Activated T-cell treated with anti-CD3 and anti-CD28 coated beads, Interleukin-2, amount 50 U/mL, for 24 hours (primary cell): ENCODE measurements at regions not wholly inside any gene's neighbourhood (a gene's known extent, or its start where the extent isn't known, plus 50 kb on each side); places are given as distances from the start of the nearest gene placed in this dataset.
"Not testable (repeated sequence)": the region's sequence is repeated elsewhere in the genome, so short reads cannot be mapped to it uniquely, and the experiment has no call there.

Source experiments
- DNase-seq: peaks from one replicate; pipeline ENCODE4 v3.0.0-alpha.2; 2020
- H3K27ac Mint-ChIP-seq: 2 replicates; pipeline ENCODE4 v1.8.0; 2020; ENCODE audit warnings: mild to moderate bottlenecking, mixed read lengths
- H3K27me3 Mint-ChIP-seq: 2 replicates; pipeline ENCODE4 v1.8.0; 2020; ENCODE audit warnings: mixed read lengths
- H3K36me3 Mint-ChIP-seq: 2 replicates; pipeline ENCODE4 v1.8.0; 2020; ENCODE audit warnings: low read depth, mixed read lengths
- H3K4me1 Mint-ChIP-seq: 2 replicates; pipeline ENCODE4 v1.8.0; 2020; ENCODE audit warnings: low read depth, mixed read lengths
- H3K4me3 Mint-ChIP-seq: 2 replicates; pipeline ENCODE4 v1.8.0; 2020; ENCODE audit warnings: mild to moderate bottlenecking, moderate library complexity, mixed read lengths
- H3K9me3 Mint-ChIP-seq: 2 replicates; pipeline ENCODE4 v1.8.0; 2020; ENCODE audit warnings: mixed read lengths

GRCh38 chr7:155947051-155947450, 134.8 kb upstream of the SHH start:
- Mint-ChIP-seq H3K36me3 (no peaks in the 10 kb centered on the region), H3K27ac (no peak overlapping the region), H3K4me3 (no peak overlapping the region), H3K27me3 (peaks cover 9% of the 10 kb centered on the region), H3K4me1 (peaks cover 16% of the 10 kb centered on the region), H3K9me3 (no peaks in the 10 kb centered on the region)
- no peak for DNase-seq

GRCh38 chr7:155945670-155946325, 133.5 kb upstream of the SHH start:
- H3K27ac Mint-ChIP-seq: no peak overlapping the region
- peaks cover 12% of the 10 kb centered on the region for H3K27me3 Mint-ChIP-seq
- no peak for DNase-seq
- H3K36me3 Mint-ChIP-seq: no peaks in the 10 kb centered on the region
- H3K9me3 Mint-ChIP-seq: no peaks in the 10 kb centered on the region
- peaks cover 16% of the 10 kb centered on the region for H3K4me1 Mint-ChIP-seq
- no peak overlapping the region for H3K4me3 Mint-ChIP-seq

- no peak overlapping the region for H3K27ac Mint-ChIP-seq
- H3K4me1 Mint-ChIP-seq: peaks cover 16% of the 10 kb centered on the region
- H3K4me3 Mint-ChIP-seq: no peak overlapping the region
- peaks cover under 1% of the 10 kb centered on the region for H3K9me3 Mint-ChIP-seq
- no peaks in the 10 kb centered on the region for H3K36me3 Mint-ChIP-seq
- DNase-seq: no peak
- peaks cover 15% of the 10 kb centered on the region for H3K27me3 Mint-ChIP-seq
Observed at GRCh38 chr7:155944901-155945300, 132.6 kb upstream of the SHH start.

- Mint-ChIP-seq H3K4me3 (no peak overlapping the region), H3K4me1 (peaks cover 16% of the 10 kb centered on the region), H3K27ac (no peak overlapping the region), H3K9me3 (peaks cover 6% of the 10 kb centered on the region), H3K27me3 (peaks cover 17% of the 10 kb centered on the region), H3K36me3 (no peaks in the 10 kb centered on the region)
- DNase-seq: no peak
Observed at GRCh38 chr7:155943251-155943899, 131.1 kb upstream of the SHH start.

- peaks cover 16% of the 10 kb centered on the region for H3K27me3 Mint-ChIP-seq
- no peak overlapping the region for H3K4me3 Mint-ChIP-seq
- H3K4me1 Mint-ChIP-seq: peaks cover 14% of the 10 kb centered on the region
- DNase-seq: no peak
- H3K27ac Mint-ChIP-seq: no peak overlapping the region
- H3K9me3 Mint-ChIP-seq: peaks cover 6% of the 10 kb centered on the region
- no peaks in the 10 kb centered on the region for H3K36me3 Mint-ChIP-seq
Observed at GRCh38 chr7:155942226-155942950, 130.1 kb upstream of the SHH start.

- H3K27ac Mint-ChIP-seq: no peak overlapping the region
- DNase-seq: no peak
- H3K9me3 Mint-ChIP-seq: peaks cover 6% of the 10 kb centered on the region
Observed at GRCh38 chr7:155941688-155942087, 129.4 kb upstream of the SHH start.

GRCh38 chr7:155939350-155939749, 127.1 kb upstream of the SHH start:
- H3K4me1 Mint-ChIP-seq: peaks cover 11% of the 10 kb centered on the region
- no peaks in the 10 kb centered on the region for H3K36me3 Mint-ChIP-seq
- no peak overlapping the region for H3K27ac Mint-ChIP-seq
- DNase-seq: no peak
- H3K9me3 Mint-ChIP-seq: peaks cover 11% of the 10 kb centered on the region
- no peak overlapping the region for H3K4me3 Mint-ChIP-seq
- H3K27me3 Mint-ChIP-seq: peaks cover 18% of the 10 kb centered on the region

More at GRCh38 chr7:155941688-155942087, 129.4 kb upstream of the SHH start:
- Mint-ChIP-seq H3K4me3 (no peak overlapping the region), H3K27me3 (peaks cover 18% of the 10 kb centered on the region), H3K36me3 (no peaks in the 10 kb centered on the region), H3K4me1 (peaks cover 11% of the 10 kb centered on the region)

- Mint-ChIP-seq H3K9me3 (peaks cover 11% of the 10 kb centered on the region), H3K4me3 (no peak overlapping the region), H3K36me3 (no peaks in the 10 kb centered on the region), H3K4me1 (peaks cover under 1% of the 10 kb centered on the region), H3K27me3 (peaks cover 18% of the 10 kb centered on the region), H3K27ac (no peak overlapping the region)
- no peak for DNase-seq
Observed at GRCh38 chr7:155938129-155938528, 125.9 kb upstream of the SHH start.

GRCh38 chr7:155935726-155936125, 123.5 kb upstream of the SHH start:
- no peak overlapping the region for H3K4me3 Mint-ChIP-seq
- DNase-seq: no peak
- peaks cover 13% of the 10 kb centered on the region for H3K27me3 Mint-ChIP-seq
- no peaks in the 10 kb centered on the region for H3K4me1 Mint-ChIP-seq
- H3K9me3 Mint-ChIP-seq: peaks cover 11% of the 10 kb centered on the region
- H3K36me3 Mint-ChIP-seq: no peaks in the 10 kb centered on the region
- H3K27ac Mint-ChIP-seq: no peak overlapping the region

GRCh38 chr7:155935005-155935557, 122.8 kb upstream of the SHH start:
- H3K4me3 Mint-ChIP-seq: no peak overlapping the region

GRCh38 chr7:155932324-155932723, 120.1 kb upstream of the SHH start:
- H3K4me3 Mint-ChIP-seq, H3K36me3 Mint-ChIP-seq, DNase-seq, H3K4me1 Mint-ChIP-seq, H3K9me3 Mint-ChIP-seq, H3K27ac Mint-ChIP-seq: not testable (repeated sequence)
- peaks cover 16% of the 10 kb centered on the region for H3K27me3 Mint-ChIP-seq

More at GRCh38 chr7:155935005-155935557, 122.8 kb upstream of the SHH start:
- Mint-ChIP-seq H3K27ac (no peak overlapping the region), H3K9me3 (peaks cover 11% of the 10 kb centered on the region), H3K4me1 (no peaks in the 10 kb centered on the region), H3K27me3 (peaks cover 12% of the 10 kb centered on the region), H3K36me3 (no peaks in the 10 kb centered on the region)
- DNase-seq: no peak

- no peak overlapping the region for H3K27ac Mint-ChIP-seq
- H3K4me1 Mint-ChIP-seq: no peaks in the 10 kb centered on the region
- no peak overlapping the region for H3K4me3 Mint-ChIP-seq
- no peaks in the 10 kb centered on the region for H3K36me3 Mint-ChIP-seq
- peaks cover 6% of the 10 kb centered on the region for H3K9me3 Mint-ChIP-seq
- peaks cover 10% of the 10 kb centered on the region for H3K27me3 Mint-ChIP-seq
- DNase-seq: no peak
Observed at GRCh38 chr7:155931396-155932085, 119.3 kb upstream of the SHH start.

GRCh38 chr7:155930527-155930926, 118.3 kb upstream of the SHH start:
- no peak for DNase-seq
- H3K36me3 Mint-ChIP-seq: no peaks in the 10 kb centered on the region
- peaks cover 6% of the 10 kb centered on the region for H3K9me3 Mint-ChIP-seq
- peaks cover 10% of the 10 kb centered on the region for H3K27me3 Mint-ChIP-seq
- H3K4me3 Mint-ChIP-seq: no peak overlapping the region
- no peak overlapping the region for H3K27ac Mint-ChIP-seq
- no peaks in the 10 kb centered on the region for H3K4me1 Mint-ChIP-seq

GRCh38 chr7:155930061-155930460, 117.8 kb upstream of the SHH start:
- no peak for DNase-seq
- Mint-ChIP-seq H3K4me3 (no peak overlapping the region), H3K36me3 (no peaks in the 10 kb centered on the region), H3K9me3 (peaks cover 4% of the 10 kb centered on the region), H3K4me1 (no peaks in the 10 kb centered on the region), H3K27ac (no peak overlapping the region), H3K27me3 (peaks cover 10% of the 10 kb centered on the region)
